Upper lobe of right lung (tissue), 1 donor: ENCODE measurements at regions not wholly inside any gene's neighbourhood (a gene's known extent, or its start where the extent isn't known, plus 50 kb on each side); places are given as distances from the start of the nearest gene placed in this dataset.

Source experiments
- ATAC-seq: fragments of 200-7000 bp; cut with Tn5 transposase; one replicate; pipeline ENCODE4 v1.9.1; 2020; ENCODE audit warnings: mild to moderate bottlenecking, moderate library complexity
- DNase-seq: peaks from one replicate; pipeline ENCODE4 v3.0.0-alpha.2; 2020
- H3K27ac ChIP-seq: fragments of 200-600 bp; one replicate; pipeline ENCODE4 v1.8.0; 2022
- H3K27me3 ChIP-seq: fragments of 200-600 bp; one replicate; pipeline ENCODE4 v1.8.0; 2022; ENCODE audit warnings: mild to moderate bottlenecking
- H3K36me3 ChIP-seq: fragments of 200-600 bp; one replicate; pipeline ENCODE4 v1.8.0; 2022
- H3K4me1 ChIP-seq: fragments of 200-600 bp; one replicate; pipeline ENCODE4 v1.8.0; 2022
- H3K4me3 ChIP-seq: fragments of 200-600 bp; one replicate; pipeline ENCODE4 v1.8.0; 2022; ENCODE audit warnings: mild to moderate bottlenecking
- H3K9me3 ChIP-seq: fragments of 200-600 bp; one replicate; pipeline ENCODE4 v1.8.0; 2022
- intact Hi-C: fragments of 100-400 bp; cut with DNase I; formaldehyde crosslinking; loops from one replicate; pipeline ENCODE4 v1.11.0; 2022
- TF ChIP-seq, protein P1 (sequence below): fragments of 200-600 bp; IDR thresholded peaks from one replicate; pipeline ENCODE4 v1.8.0; 2022; ENCODE audit warnings: antibody characterized with exemption
- donor health status: DM: no; HTN: yes; CAD: no; lungs with severe emphysema.

DNA sequence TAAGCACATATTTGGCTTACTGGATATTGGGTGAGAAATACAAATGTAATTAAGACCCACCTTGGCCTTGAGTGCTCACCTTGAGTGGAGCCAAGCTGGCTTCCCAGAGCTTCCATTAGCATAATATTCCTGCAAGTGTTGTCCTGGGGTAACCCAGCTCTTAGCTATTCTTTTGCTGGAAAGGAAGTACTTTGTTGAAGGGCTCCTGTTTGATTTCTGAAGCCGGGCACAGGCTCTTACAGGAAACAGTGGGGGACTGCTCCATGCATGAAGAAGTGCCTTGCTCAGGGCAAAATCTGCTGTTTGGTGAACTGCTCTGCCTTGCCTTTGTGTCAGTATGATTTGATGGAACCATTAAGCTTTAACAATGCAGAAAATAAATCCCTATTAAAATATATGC lies 325.4 kb downstream of the SMAD2 start:
- peak; percentile 57 for ATAC-seq
- Histone ChIP-seq H3K4me1 (peaks cover 3% of the 10 kb centered on the region), H3K9me3 (no peaks in the 10 kb centered on the region), H3K27ac (no peak overlapping the region), H3K27me3 (no peaks in the 10 kb centered on the region), H3K4me3 (no peak overlapping the region), H3K36me3 (no peaks in the 10 kb centered on the region)
- DNase-seq: no peak
- TF ChIP-seq, protein P1, sequence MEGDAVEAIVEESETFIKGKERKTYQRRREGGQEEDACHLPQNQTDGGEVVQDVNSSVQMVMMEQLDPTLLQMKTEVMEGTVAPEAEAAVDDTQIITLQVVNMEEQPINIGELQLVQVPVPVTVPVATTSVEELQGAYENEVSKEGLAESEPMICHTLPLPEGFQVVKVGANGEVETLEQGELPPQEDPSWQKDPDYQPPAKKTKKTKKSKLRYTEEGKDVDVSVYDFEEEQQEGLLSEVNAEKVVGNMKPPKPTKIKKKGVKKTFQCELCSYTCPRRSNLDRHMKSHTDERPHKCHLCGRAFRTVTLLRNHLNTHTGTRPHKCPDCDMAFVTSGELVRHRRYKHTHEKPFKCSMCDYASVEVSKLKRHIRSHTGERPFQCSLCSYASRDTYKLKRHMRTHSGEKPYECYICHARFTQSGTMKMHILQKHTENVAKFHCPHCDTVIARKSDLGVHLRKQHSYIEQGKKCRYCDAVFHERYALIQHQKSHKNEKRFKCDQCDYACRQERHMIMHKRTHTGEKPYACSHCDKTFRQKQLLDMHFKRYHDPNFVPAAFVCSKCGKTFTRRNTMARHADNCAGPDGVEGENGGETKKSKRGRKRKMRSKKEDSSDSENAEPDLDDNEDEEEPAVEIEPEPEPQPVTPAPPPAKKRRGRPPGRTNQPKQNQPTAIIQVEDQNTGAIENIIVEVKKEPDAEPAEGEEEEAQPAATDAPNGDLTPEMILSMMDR: no peak
- intact Hi-C loops: no loop called here

- intact Hi-C loops: no loop called here
- ATAC-seq (no peak), DNase-seq (no peak)
- Histone ChIP-seq H3K27me3 (no peaks in the 10 kb centered on the region), H3K4me3 (no peak overlapping the region), H3K36me3 (no peaks in the 10 kb centered on the region), H3K9me3 (no peaks in the 10 kb centered on the region), H3K4me1 (peaks cover 3% of the 10 kb centered on the region), H3K27ac (no peak overlapping the region)
- TF ChIP-seq, protein P1: no peak
Measured at GRCh38 chr18:47604021-47604420, 326.4 kb downstream of the SMAD2 start.

- TF ChIP-seq, protein P1: no peak
- Histone ChIP-seq H3K4me3 (no peak overlapping the region), H3K9me3 (no peaks in the 10 kb centered on the region), H3K27me3 (no peaks in the 10 kb centered on the region), H3K4me1 (peaks cover 3% of the 10 kb centered on the region), H3K27ac (no peak overlapping the region), H3K36me3 (no peaks in the 10 kb centered on the region)
- ATAC-seq (no peak), DNase-seq (no peak)
- intact Hi-C loops: no loop called here
Measured at GRCh38 chr18:47603158-47603557, 327.3 kb downstream of the SMAD2 start.

DNA sequence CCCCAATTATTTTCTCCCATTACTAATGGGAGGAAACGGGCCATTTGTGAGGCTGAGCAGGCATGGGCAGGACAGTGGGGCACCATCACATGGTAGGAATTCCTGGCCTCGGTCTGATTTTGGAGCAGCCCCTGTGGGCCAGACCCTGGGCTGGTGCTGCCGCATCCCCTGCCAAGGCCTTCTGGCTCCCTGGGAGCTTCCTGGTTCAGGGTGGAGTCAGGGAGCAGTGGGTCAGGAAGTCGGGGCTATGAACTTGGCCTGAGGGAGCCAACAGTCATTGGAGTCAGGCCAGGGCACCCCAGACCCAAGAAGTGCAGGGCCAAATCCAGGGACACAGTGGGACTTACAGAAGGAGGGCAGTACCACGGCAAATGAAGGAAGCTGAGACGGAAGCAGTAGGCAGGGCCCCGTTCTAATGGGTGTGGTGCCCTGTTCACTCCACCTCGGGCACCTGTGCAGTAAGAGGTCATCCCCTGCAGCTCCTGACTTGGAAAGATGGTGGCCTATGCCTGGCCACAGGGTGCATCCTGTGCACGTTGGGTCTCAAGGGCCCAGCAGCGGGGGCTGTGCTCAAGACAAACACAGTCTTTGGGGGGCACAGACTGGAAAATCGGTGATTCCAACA lies 328.1 kb downstream of the SMAD2 start:
- Histone ChIP-seq H3K27me3 (no peaks in the 10 kb centered on the region), H3K4me1 (peaks cover 3% of the 10 kb centered on the region), H3K4me3 (no peak overlapping the region), H3K36me3 (no peaks in the 10 kb centered on the region), H3K9me3 (no peaks in the 10 kb centered on the region), H3K27ac (no peak overlapping the region)
- ATAC-seq: no peak
- TF ChIP-seq, protein P1: no peak
- intact Hi-C loops: no loop called here
- no peak for DNase-seq

DNA sequence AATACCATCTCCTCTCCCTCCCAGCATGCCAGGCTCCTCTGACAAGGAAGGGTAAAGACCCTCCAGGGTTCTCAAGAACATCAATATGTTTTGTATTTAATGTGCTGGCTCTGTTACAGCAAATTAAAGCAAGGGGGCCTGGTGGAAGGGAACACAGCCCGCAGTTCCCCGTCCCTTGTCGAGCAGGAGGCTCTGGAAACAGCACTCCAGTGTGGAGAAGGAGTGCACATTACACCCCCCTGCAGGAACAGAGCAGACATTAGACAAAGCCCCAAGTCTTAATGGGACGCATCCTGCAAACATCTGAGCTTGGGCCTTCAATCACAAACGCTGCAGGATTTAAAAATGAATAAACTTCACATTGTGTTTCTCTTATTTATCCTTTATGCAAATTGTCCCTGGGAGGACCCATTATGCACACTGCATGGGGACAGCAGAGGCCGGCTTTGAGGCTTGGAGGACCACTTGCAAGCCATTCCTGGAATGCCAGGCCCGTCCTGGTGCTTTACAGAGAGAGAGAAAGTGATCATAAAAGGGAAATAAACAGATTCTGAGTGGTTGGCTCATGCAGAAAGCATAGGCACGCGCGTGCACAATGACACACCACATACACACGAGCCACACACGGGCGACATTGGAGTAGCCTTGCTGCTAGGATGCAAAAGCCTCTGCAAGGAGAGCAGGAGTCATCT lies 328.7 kb downstream of the SMAD2 start:
- no peaks in the 10 kb centered on the region for H3K27me3 ChIP-seq
- TF ChIP-seq, protein P1: no peak
- intact Hi-C loops: no loop called here
- H3K4me3 ChIP-seq: no peak overlapping the region
- H3K4me1 ChIP-seq: peaks cover 3% of the 10 kb centered on the region
- H3K27ac ChIP-seq: no peak overlapping the region
- H3K36me3 ChIP-seq: no peaks in the 10 kb centered on the region
- H3K9me3 ChIP-seq: no peaks in the 10 kb centered on the region
- ATAC-seq: no peak
- DNase-seq: no peak
